Vagina (tissue), 2 donors: ENCODE measurements at regions not wholly inside any gene's neighbourhood (a gene's known extent, or its start where the extent isn't known, plus 50 kb on each side); places are given as distances from the start of the nearest gene placed in this dataset.

Experiments
- POLR2A ChIP-seq, 2 donors: fragments of 450-650 bp; IDR thresholded peaks; one replicate each; pipeline ENCODE4 v1.6.1; 2017; ENCODE audit warnings: antibody characterized with exemption in 2 of 2, mild to moderate bottlenecking in 2 of 2, moderate library complexity in 2 of 2
- POLR2AphosphoS5 ChIP-seq, 2 donors: sonication (generic); formaldehyde crosslinking; IDR thresholded peaks; one replicate each; pipeline ENCODE4 v1.9.0; 2017; ENCODE audit warnings: antibody characterized with exemption in 2 of 2, mild to moderate bottlenecking in 2 of 2, low read depth in 1 of 2; ENCODE audit not compliant: insufficient read depth in 1 of 2
- TF ChIP-seq, protein P1 (sequence below), 3 experiments: fragments of 450-650 bp in 2 of 3; fragments of 200-600 bp in 1 of 3; sonication (generic) in 1 of 3; IDR thresholded peaks; one replicate each; pipeline ENCODE4 v1.5.1; 2017 to 2019; ENCODE audit warnings: antibody characterized with exemption in 3 of 3, mild to moderate bottlenecking in 2 of 3, moderate library complexity in 2 of 3

DNA sequence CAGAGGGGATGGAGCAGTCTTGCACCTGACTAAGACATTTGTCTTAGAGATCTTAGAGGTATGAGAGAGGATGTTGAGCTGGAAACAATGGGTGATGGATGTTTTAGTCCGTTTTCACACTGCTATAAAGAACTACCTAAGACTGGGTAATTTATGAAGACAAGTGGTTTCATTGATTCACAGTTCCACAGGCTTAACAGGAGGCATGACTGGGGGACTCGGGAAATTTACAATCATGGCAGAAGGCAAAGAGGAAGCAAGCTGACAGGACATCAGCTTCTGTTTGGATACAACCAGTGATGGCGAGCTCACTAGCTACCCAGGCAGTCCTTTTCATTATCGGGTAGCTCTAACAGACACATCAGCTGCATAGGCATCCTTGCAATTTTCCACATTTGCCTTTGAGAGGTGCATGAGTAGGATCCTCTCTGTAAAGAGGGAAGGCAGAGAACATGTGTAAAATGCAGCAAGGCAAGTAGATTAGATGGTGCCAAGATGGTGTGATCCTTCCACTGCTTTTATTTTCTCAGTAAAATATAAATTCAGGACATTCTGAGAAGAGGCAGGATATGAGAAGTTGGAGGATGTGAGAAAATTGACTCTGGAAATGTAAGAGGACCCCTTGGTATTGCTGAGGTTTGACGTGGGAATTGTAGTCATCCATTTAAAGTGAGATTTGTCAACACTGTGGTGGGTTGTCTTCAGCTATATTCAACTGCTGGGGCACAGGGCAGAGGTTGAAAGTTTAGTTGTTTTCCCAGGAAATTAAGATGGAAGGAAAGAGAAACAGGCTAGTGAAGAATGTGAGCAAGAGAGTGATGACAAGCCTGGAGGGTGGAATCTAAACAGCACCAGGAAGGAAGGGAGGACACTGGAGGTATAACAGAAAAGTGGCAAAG lies 1140.0 kb upstream of the AUTS2 start:
- TF ChIP-seq, protein P1, sequence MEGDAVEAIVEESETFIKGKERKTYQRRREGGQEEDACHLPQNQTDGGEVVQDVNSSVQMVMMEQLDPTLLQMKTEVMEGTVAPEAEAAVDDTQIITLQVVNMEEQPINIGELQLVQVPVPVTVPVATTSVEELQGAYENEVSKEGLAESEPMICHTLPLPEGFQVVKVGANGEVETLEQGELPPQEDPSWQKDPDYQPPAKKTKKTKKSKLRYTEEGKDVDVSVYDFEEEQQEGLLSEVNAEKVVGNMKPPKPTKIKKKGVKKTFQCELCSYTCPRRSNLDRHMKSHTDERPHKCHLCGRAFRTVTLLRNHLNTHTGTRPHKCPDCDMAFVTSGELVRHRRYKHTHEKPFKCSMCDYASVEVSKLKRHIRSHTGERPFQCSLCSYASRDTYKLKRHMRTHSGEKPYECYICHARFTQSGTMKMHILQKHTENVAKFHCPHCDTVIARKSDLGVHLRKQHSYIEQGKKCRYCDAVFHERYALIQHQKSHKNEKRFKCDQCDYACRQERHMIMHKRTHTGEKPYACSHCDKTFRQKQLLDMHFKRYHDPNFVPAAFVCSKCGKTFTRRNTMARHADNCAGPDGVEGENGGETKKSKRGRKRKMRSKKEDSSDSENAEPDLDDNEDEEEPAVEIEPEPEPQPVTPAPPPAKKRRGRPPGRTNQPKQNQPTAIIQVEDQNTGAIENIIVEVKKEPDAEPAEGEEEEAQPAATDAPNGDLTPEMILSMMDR (IDR thresholded peaks at IDR 0.05) = no peak
- TF ChIP-seq POLR2A (IDR thresholded peaks at IDR 0.05) = no peak
- no peak for TF ChIP-seq POLR2AphosphoS5 (IDR thresholded peaks at IDR 0.05; ENCODE audit: insufficient read depth in 1 of 2, low read depth in 1 of 2)
